ENCODE measurements at regions not wholly inside any gene's neighbourhood (a gene's known extent, or its start where the extent isn't known, plus 50 kb on each side); places are given as distances from the start of the nearest gene placed in this dataset.

GRCh38 chr22:47297261-47298016 is 535.0 kb downstream of the TBC1D22A start:
- TF ChIP-seq FOXP2 (optimal IDR thresholded peaks at IDR 0.05; ENCODE audit: control extremely low read depth, extremely low read length, insufficient read depth) = no peak
- TF ChIP-seq POLR2AphosphoS5 (IDR thresholded peaks at IDR 0.05; ENCODE audit: borderline replicate concordance, low read depth, low read length) = no peak
- no peak for TF ChIP-seq EZH2 (IDR thresholded peaks at IDR 0.05)
